ENCODE measurements at regions not wholly inside any gene's neighbourhood (a gene's known extent, or its start where the extent isn't known, plus 50 kb on each side); places are given as distances from the start of the nearest gene placed in this dataset.

GRCh38 chr1:109847251-109847650 is 63.4 kb upstream of the CSF1 start:
- ChIA-PET POLR2A (interaction anchor here (0.6 kb wide), 1 partner anchor 20 kb away, joined by 5 read pairs; no protein-coding TSS in a partner anchor), CTCF (interaction anchor here (0.5 kb wide), 1 partner anchor 763 kb away, joined by 3 read pairs; no protein-coding TSS in a partner anchor)
- TF ChIP-seq ZXDB (tag by site-specific recombination; IDR thresholded peaks at IDR 0.05) (no peak), ZNF704 (tag by site-specific recombination; IDR thresholded peaks at IDR 0.05) (no peak), ZNF707 (tag by site-specific recombination; IDR thresholded peaks at IDR 0.05) (no peak), MEIS1 (CRISPR knock-in tag; IDR thresholded peaks at IDR 0.05; ENCODE audit: borderline replicate concordance) (no peak), ZNF423 (tag by site-specific recombination; IDR thresholded peaks at IDR 0.05) (no peak), ZBTB1 (tag by site-specific recombination; IDR thresholded peaks at IDR 0.05) (no peak), ZNF664 (tag by site-specific recombination; IDR thresholded peaks at IDR 0.05) (no peak), ZFHX2 (tag by site-specific recombination; conservative IDR thresholded peaks at IDR 0.05) (no peak), WT1 (tag by site-specific recombination; IDR thresholded peaks at IDR 0.05) (no peak), GLI2 (tag by site-specific recombination; IDR thresholded peaks at IDR 0.05; ENCODE audit: borderline replicate concordance, low read depth) (no peak), ZNF610 (tag by site-specific recombination; IDR thresholded peaks at IDR 0.05; ENCODE audit: borderline replicate concordance) (no peak), KLF17 (tag by site-specific recombination; IDR thresholded peaks at IDR 0.05) (no peak), ZNF596 (tag by site-specific recombination; IDR thresholded peaks at IDR 0.05) (no peak), HOXA7 (CRISPR knock-in tag; IDR thresholded peaks at IDR 0.05; ENCODE audit: borderline replicate concordance) (no peak), EGR2 (tag by site-specific recombination; IDR thresholded peaks at IDR 0.05; ENCODE audit: low read depth) (no peak), ZBTB6 (tag by site-specific recombination; IDR thresholded peaks at IDR 0.05) (no peak)
- Histone ChIP-seq H3K27ac (ENCODE audit: extremely low read depth, low read depth, low read length) (no peak overlapping the region), H3K4me1 (ENCODE audit: control insufficient read depth, insufficient read depth, low read length) (no peaks in the 10 kb centered on the region), H3K9me3 (ENCODE audit: control insufficient read depth, insufficient read depth, low read depth, low read length) (no peaks in the 10 kb centered on the region), H3K4me3 (ENCODE audit: low read depth, low read length) (no peak overlapping the region), H3K36me3 (ENCODE audit: control insufficient read depth in 2 of 2, insufficient read depth in 1 of 2, low read length in 2 of 2) (no peaks in the 10 kb centered on the region)

DNA sequence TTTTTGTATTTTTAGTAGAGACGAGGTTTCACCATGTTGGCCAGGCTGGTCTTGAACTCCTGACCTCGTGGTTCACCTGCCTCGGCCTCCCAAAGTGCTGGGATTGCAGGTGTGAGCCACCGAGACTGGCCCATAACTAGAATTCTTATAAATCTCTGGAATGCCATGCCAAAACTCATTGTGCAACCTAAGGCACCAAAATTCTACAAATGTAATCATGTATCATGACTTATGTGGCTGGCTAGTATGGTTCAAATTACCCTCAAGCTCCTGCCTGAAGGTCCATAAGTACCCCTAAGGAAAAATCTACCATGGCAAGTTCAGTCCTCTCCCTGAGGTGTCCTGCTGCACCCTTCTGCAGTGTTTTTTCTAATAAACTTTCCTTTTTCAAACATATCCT is 63.8 kb upstream of the CSF1 start:
- Histone ChIP-seq H3K27ac (ENCODE audit: extremely low read depth, low read depth, low read length) (no peak overlapping the region), H3K4me3 (ENCODE audit: low read depth, low read length) (no peak overlapping the region), H3K9me3 (ENCODE audit: control insufficient read depth, insufficient read depth, low read depth, low read length) (no peaks in the 10 kb centered on the region), H3K36me3 (ENCODE audit: control insufficient read depth in 2 of 2, insufficient read depth in 1 of 2, low read length in 2 of 2) (no peaks in the 10 kb centered on the region), H3K4me1 (ENCODE audit: control insufficient read depth, insufficient read depth, low read length) (no peaks in the 10 kb centered on the region)
- POLR2A ChIA-PET: interaction anchor here (0.6 kb wide), 1 partner anchor 21 kb away, joined by 5 read pairs; no protein-coding TSS in a partner anchor
- CTCF ChIA-PET: interaction anchor here (0.5 kb wide), 1 partner anchor 763 kb away, joined by 3 read pairs; no protein-coding TSS in a partner anchor
- TF ChIP-seq ZBTB17 (tag by site-specific recombination; IDR thresholded peaks at IDR 0.05) (no peak), ZNF654 (tag by site-specific recombination; IDR thresholded peaks at IDR 0.05; ENCODE audit: low read depth) (no peak), ZNF37A (tag by site-specific recombination; IDR thresholded peaks at IDR 0.05) (no peak), ZBTB8A (tag by site-specific recombination; IDR thresholded peaks at IDR 0.05) (no peak), ZNF558 (tag by site-specific recombination; IDR thresholded peaks at IDR 0.05) (no peak), GLI4 (tag by site-specific recombination; IDR thresholded peaks at IDR 0.05) (no peak), YY1 (tag by site-specific recombination; IDR thresholded peaks at IDR 0.05) (no peak), ZNF677 (tag by site-specific recombination; IDR thresholded peaks at IDR 0.05) (no peak), ZNF513 (tag by site-specific recombination; IDR thresholded peaks at IDR 0.05) (no peak), ZNF530 (tag by site-specific recombination; IDR thresholded peaks at IDR 0.05; ENCODE audit: low read depth) (no peak), ZNF664 (tag by site-specific recombination; IDR thresholded peaks at IDR 0.05) (no peak), SETDB1 (IDR thresholded peaks at IDR 0.05; ENCODE audit: insufficient read length, low read length) (no peak)
- TF ChIP-seq, protein P1, sequence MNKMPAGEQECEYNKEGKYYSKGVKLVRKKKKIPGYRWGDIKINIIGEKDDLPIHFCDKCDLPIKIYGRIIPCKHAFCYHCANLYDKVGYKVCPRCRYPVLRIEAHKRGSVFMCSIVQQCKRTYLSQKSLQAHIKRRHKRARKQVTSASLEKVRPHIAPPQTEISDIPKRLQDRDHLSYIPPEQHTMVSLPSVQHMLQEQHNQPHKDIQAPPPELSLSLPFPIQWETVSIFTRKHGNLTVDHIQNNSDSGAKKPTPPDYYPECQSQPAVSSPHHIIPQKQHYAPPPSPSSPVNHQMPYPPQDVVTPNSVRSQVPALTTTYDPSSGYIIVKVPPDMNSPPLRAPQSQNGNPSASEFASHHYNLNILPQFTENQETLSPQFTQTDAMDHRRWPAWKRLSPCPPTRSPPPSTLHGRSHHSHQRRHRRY (tag by site-specific recombination; IDR thresholded peaks at IDR 0.05): no peak

All from HEK293 (cell line).